ENCODE measurements at regions not wholly inside any gene's neighbourhood (a gene's known extent, or its start where the extent isn't known, plus 50 kb on each side); places are given as distances from the start of the nearest gene placed in this dataset.

DNA sequence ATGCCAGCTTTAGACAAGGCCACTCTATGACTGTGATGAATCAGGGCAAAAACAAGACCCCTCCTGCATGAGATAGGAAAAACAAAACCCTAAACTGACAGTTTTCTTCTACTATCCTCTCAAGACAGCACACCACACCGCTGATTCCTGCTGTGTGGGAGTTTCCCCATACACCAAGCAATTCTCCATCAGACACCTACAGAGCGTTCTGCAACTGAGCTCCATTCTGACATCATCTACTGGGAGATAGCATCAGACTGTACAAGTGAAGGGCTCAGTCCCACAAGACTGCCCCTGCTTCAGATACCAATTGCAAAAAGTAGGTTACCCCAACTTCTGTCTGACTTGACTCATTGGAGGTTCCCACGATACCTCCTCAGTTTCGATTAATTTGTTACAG lies 130.6 kb downstream of the TSN start (continued):
- TF ChIP-seq, protein P1, sequence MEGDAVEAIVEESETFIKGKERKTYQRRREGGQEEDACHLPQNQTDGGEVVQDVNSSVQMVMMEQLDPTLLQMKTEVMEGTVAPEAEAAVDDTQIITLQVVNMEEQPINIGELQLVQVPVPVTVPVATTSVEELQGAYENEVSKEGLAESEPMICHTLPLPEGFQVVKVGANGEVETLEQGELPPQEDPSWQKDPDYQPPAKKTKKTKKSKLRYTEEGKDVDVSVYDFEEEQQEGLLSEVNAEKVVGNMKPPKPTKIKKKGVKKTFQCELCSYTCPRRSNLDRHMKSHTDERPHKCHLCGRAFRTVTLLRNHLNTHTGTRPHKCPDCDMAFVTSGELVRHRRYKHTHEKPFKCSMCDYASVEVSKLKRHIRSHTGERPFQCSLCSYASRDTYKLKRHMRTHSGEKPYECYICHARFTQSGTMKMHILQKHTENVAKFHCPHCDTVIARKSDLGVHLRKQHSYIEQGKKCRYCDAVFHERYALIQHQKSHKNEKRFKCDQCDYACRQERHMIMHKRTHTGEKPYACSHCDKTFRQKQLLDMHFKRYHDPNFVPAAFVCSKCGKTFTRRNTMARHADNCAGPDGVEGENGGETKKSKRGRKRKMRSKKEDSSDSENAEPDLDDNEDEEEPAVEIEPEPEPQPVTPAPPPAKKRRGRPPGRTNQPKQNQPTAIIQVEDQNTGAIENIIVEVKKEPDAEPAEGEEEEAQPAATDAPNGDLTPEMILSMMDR (IDR thresholded peaks at IDR 0.05; ENCODE audit: control extremely low read depth in 1 of 3, insufficient read depth in 1 of 3, low read depth in 1 of 3, low read length in 3 of 3), result no peak
- no peak for TF ChIP-seq RXRA (IDR thresholded peaks at IDR 0.05; ENCODE audit: insufficient read depth, low read depth, low read length)
- no peak for TF ChIP-seq GTF2F1 (IDR thresholded peaks at IDR 0.05; ENCODE audit: borderline replicate concordance, low read depth, low read length)
- no peak for TF ChIP-seq PHF8 (conservative IDR thresholded peaks at IDR 0.05; ENCODE audit: low read depth, low read length)
- no peak for TF ChIP-seq TEAD4 (IDR thresholded peaks at IDR 0.05; ENCODE audit: low read depth, low read length)
- TF ChIP-seq FOSL1 (IDR thresholded peaks at IDR 0.05; ENCODE audit: insufficient read depth, low read depth, low read length), result no peak
- TF ChIP-seq, protein P2, sequence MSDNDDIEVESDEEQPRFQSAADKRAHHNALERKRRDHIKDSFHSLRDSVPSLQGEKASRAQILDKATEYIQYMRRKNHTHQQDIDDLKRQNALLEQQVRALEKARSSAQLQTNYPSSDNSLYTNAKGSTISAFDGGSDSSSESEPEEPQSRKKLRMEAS (IDR thresholded peaks at IDR 0.05), result no peak
- no peak for TF ChIP-seq RBBP5 (IDR thresholded peaks at IDR 0.05; ENCODE audit: borderline replicate concordance, low read depth, low read length)
